Bronchial epithelial cell (primary cell): ENCODE measurements at regions not wholly inside any gene's neighbourhood (a gene's known extent, or its start where the extent isn't known, plus 50 kb on each side); places are given as distances from the start of the nearest gene placed in this dataset.
A peak's percentile ranks its signal among the peaks of the same experiment; 100 is the strongest.
"Not testable (repeated sequence)": the region's sequence is repeated elsewhere in the genome, so short reads cannot be mapped to it uniquely, and the experiment has no call there.

Experiments used
- DNase-seq: peaks from one replicate; pipeline ENCODE4 v3.0.0-alpha.2; 2010; ENCODE audit warnings: low read depth
- FAIRE-seq: peaks from 2 replicates; lab custom pipeline; 2011; peaks lifted over from hg19 to GRCh38; lab: Jason Lieb, UNC
- H3K27me3 ChIP-seq: 2 replicates; pipeline ENCODE4 v1.5.1; 2011; ENCODE audit warnings: low read length; ENCODE audit not compliant: control insufficient read depth, insufficient read depth
- H3K36me3 ChIP-seq: 2 replicates; pipeline ENCODE4 v1.5.1; 2011; ENCODE audit warnings: low read length; ENCODE audit not compliant: control insufficient read depth, insufficient read depth
- H3K4me3 ChIP-seq: 2 replicates; pipeline ENCODE4 v1.5.1; 2011; ENCODE audit warnings: mild to moderate bottlenecking, low read depth, low read length, control low read depth
- TF ChIP-seq, protein P1 (sequence below): IDR thresholded peaks from 2 replicates; pipeline ENCODE4 v1.5.1; 2011; ENCODE audit warnings: mild to moderate bottlenecking, moderate library complexity, low read length, control low read depth, inconsistent platforms; ENCODE audit not compliant: insufficient read depth, severe bottlenecking

DNA sequence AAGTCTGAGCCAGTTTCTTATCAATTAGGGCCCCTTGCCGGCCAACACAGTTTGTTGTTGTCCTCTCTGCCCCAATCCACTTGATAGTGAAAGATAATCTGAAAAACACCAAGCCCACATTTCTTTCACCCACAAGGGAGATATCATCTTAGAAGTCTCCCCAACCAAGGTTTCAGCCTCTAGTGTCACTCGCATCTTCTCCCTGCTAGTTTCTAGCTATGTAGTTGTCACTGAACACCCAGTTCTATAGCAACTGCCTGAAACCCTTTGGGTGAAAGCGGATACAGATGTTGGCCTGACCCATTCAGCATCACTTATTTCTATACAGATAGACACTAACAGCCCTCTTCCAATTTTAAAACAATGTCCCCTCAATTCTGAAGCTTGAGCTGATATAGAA is 116.3 kb downstream of the BMP15 start:
- Histone ChIP-seq H3K27me3 (no peaks in the 10 kb centered on the region), H3K36me3 (no peaks in the 10 kb centered on the region), H3K4me3 (no peak overlapping the region)
- FAIRE-seq (no peak), DNase-seq (no peak)
- TF ChIP-seq, protein P1, sequence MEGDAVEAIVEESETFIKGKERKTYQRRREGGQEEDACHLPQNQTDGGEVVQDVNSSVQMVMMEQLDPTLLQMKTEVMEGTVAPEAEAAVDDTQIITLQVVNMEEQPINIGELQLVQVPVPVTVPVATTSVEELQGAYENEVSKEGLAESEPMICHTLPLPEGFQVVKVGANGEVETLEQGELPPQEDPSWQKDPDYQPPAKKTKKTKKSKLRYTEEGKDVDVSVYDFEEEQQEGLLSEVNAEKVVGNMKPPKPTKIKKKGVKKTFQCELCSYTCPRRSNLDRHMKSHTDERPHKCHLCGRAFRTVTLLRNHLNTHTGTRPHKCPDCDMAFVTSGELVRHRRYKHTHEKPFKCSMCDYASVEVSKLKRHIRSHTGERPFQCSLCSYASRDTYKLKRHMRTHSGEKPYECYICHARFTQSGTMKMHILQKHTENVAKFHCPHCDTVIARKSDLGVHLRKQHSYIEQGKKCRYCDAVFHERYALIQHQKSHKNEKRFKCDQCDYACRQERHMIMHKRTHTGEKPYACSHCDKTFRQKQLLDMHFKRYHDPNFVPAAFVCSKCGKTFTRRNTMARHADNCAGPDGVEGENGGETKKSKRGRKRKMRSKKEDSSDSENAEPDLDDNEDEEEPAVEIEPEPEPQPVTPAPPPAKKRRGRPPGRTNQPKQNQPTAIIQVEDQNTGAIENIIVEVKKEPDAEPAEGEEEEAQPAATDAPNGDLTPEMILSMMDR, result no peak

DNA sequence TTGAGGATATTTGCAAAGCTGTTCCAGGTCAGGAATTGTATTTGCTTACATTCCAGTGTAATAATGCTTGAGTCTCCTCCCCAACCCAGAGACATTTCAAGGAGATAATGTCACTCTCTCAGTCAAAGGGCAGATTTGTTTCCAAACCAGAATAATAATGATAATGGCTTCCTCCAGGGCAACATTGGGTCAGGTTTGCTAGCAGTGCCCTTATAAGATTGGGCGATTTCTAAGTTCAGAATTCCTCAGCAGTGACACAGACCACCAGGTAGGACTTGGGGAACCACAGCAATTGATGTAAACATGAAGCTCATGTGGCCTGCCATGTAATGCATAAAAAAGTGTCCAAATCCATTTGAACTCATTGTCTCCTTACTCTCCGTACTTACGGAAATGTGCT is 125.2 kb downstream of the BMP15 start:
- TF ChIP-seq, protein P1, result no peak

DNA sequence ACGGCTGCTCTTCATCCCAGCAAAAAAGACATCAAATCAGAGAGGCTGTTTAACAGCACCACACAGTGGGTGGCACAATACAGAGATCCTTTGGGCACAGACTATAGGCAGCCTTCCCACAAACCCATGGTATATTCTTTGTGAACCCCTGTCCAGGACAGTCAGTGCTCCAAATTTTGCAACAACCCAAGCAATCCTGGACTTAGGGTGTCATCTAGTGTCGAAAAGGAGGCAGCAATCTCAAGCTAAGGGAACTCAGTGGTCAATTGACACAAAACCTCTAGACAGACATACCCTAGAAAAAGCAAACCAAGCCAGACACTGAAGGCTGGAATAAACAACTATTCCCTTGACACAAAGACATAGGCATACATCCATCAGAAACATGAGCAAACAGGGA is 137.4 kb downstream of the BMP15 start:
- DNase-seq, result no peak
- TF ChIP-seq, protein P1, result peak; percentile 16
- Histone ChIP-seq H3K4me3 (no peak overlapping the region), H3K36me3 (no peaks in the 10 kb centered on the region), H3K27me3 (no peaks in the 10 kb centered on the region)
- FAIRE-seq, result peak; percentile 62

More for the DNA sequence above, 125.2 kb downstream of the BMP15 start:
- DNase-seq (no peak), FAIRE-seq (no peak)
- no peaks in the 10 kb centered on the region for H3K27me3 ChIP-seq
- no peak overlapping the region for H3K4me3 ChIP-seq
- no peaks in the 10 kb centered on the region for H3K36me3 ChIP-seq

DNA sequence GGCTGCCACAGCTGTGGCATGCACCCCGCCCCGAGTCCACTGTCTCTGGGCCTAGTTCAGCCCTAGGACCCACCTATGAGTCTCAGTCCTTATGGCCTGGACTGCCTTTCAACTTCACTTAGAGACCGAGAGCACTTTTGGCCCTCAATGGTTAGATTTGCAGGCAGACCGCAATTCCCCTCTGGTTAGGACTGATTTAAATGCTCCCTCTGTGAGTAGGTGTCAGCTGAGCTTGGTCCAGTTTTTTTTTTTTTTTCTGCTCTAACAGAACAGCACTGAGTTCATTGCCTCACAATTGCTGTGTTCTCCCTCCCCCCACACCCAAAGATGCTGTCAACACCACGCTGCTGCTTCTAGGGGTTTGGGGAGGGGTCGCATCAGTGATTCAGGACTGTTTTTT is 143.2 kb downstream of the BMP15 start:
- Histone ChIP-seq H3K36me3 (no peaks in the 10 kb centered on the region), H3K4me3 (no peak overlapping the region), H3K27me3 (no peaks in the 10 kb centered on the region)
- FAIRE-seq, result no peak
- TF ChIP-seq, protein P1, result no peak
- DNase-seq, result no peak

DNA sequence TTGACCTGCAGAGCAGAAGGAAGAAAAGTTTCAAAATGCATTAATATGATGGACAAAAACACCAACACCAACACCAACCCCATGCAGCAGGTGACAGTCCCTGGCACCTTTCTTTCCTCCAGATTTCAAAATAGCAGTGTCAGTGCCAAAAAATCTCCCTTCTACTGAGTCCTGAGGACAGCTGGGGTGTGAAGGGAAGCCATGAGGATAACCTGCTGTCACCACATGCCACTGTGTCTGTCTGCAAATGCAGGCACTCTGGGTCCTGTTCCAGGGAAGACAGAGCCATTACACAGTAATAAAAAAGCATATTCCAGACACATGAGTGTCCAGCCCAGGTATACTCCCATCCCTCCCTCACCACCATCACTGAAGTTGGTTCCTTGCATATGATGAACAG is 187.5 kb downstream of the BMP15 start:
- TF ChIP-seq, protein P1, result no peak
- H3K36me3 ChIP-seq, result no peaks in the 10 kb centered on the region
- FAIRE-seq (no peak), DNase-seq (no peak)
- H3K27me3 ChIP-seq, result no peaks in the 10 kb centered on the region
- H3K4me3 ChIP-seq, result no peak overlapping the region

DNA sequence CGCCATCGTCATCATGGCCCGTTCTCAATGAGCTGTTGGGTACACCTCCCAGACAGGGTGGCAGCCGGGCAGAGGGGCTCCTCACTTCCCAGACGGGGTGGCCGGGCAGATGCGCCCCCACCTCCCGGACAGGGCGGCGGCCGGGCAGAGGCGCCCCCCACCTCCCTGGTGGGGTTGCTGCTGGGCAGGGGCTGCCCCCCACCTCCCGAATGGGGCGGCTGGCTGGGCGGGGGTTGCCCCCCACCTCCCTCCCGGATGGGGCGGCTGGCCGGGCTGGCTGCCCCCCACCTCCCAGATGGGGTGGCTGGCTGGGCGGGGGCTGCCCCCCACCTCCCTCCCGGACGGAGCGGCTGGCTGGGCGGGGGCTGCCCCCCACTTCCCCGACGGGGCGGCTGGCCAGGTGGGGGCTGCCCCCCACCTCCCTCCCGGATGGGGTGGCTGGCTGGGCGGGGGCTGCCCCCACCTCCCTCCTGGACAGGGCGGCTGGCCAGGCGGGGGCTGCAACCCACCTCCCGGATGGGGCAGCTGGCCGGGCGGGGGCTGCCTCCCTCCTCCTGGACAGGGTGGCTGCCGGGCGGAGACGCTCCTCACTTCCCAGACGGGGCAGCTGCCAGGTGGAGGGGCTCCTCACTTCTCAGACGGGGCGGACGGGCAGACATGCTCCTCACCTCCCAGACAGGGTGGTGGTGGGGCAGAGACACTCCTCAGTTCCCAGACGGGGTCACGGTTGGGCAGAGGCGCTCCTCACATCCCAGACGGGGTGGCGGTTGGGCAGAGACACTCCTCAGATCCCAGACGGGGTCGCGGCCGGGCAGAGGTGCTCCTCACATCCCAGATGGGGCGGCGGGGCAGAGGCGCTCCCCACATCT is 208.8 kb downstream of the BMP15 start:
- H3K36me3 ChIP-seq, H3K27me3 ChIP-seq, FAIRE-seq, H3K4me3 ChIP-seq, DNase-seq: not testable (repeated sequence)

DNA sequence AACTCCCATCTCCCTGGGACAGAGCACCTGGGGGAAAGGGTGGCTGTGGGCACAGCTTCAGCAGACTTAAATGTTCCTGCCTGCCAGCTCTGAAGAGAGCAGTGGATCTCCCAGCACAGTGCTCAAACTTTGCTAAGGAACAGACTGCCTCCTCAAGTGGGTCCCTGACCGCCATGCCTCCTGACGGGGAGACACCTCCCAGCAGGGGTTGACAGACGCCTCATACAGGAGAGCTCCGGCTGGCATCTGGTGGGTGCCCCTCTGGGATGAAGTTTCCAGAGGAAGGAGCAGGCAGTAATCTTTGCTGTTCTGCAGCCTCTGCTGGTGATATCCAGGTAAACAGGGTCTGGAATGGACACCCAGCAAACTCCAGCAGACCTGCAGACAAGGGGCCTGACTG is 206.9 kb upstream of the NUDT10 start:
- H3K4me3 ChIP-seq, FAIRE-seq, DNase-seq, H3K27me3 ChIP-seq, H3K36me3 ChIP-seq: not testable (repeated sequence)
